T-helper 2 cell (primary cell): ENCODE measurements at regions not wholly inside any gene's neighbourhood (a gene's known extent, or its start where the extent isn't known, plus 50 kb on each side); places are given as distances from the start of the nearest gene placed in this dataset.
"Not testable (repeated sequence)": the region's sequence is repeated elsewhere in the genome, so short reads cannot be mapped to it uniquely, and the experiment has no call there.

Experiments used
- DNase-seq, 5 experiments: peaks; one replicate each; pipeline versions ENCODE4 v3.0.0 to v3.0.0-alpha.2; 2012 to 2022

GRCh38 chr12:97005174-97005573, 98.1 kb downstream of the NEDD1 start:
- no peak for DNase-seq

- DNase-seq, result no peak
Observed at GRCh38 chr12:97005646-97006045, 98.6 kb downstream of the NEDD1 start.

- no peak for DNase-seq
Observed at GRCh38 chr12:97006585-97006984, 99.5 kb downstream of the NEDD1 start.

GRCh38 chr12:97016163-97016562, 109.1 kb downstream of the NEDD1 start:
- DNase-seq, result peak in 1 of 5 experiments; percentile 28

GRCh38 chr12:97017213-97017612, 110.2 kb downstream of the NEDD1 start:
- DNase-seq, result peak in 1 of 5 experiments; percentile 1

- no peak for DNase-seq
Observed at GRCh38 chr12:97022536-97023230, 115.6 kb downstream of the NEDD1 start.

- no peak for DNase-seq
Observed at GRCh38 chr12:97024393-97024792, 117.3 kb downstream of the NEDD1 start.

GRCh38 chr12:97026901-97027300, 119.8 kb downstream of the NEDD1 start:
- no peak for DNase-seq

GRCh38 chr12:97027482-97027881, 120.4 kb downstream of the NEDD1 start:
- no peak for DNase-seq

- no peak for DNase-seq
Observed at GRCh38 chr12:97038131-97038530, 131.1 kb downstream of the NEDD1 start.

- no peak for DNase-seq
Observed at GRCh38 chr12:97038834-97039233, 131.8 kb downstream of the NEDD1 start.

- DNase-seq, result no peak
Observed at GRCh38 chr12:97046901-97047300, 139.8 kb downstream of the NEDD1 start.

GRCh38 chr12:97047361-97047760, 140.3 kb downstream of the NEDD1 start:
- no peak for DNase-seq

GRCh38 chr12:97048421-97049035, 141.5 kb downstream of the NEDD1 start:
- no peak for DNase-seq

GRCh38 chr12:97050509-97050908, 143.5 kb downstream of the NEDD1 start:
- DNase-seq, result no peak

- no peak for DNase-seq
Observed at GRCh38 chr12:97051341-97051740, 144.3 kb downstream of the NEDD1 start.

- no peak for DNase-seq
Observed at GRCh38 chr12:97061171-97061570, 154.1 kb downstream of the NEDD1 start.

- DNase-seq, result no peak
Observed at GRCh38 chr12:97063292-97063935, 156.4 kb downstream of the NEDD1 start.

- no peak for DNase-seq
Observed at GRCh38 chr12:97075161-97075933, 168.3 kb downstream of the NEDD1 start.

GRCh38 chr12:97075934-97076630, 169.0 kb downstream of the NEDD1 start:
- DNase-seq, result no peak

GRCh38 chr12:97076912-97077311, 169.9 kb downstream of the NEDD1 start:
- DNase-seq, result not testable (repeated sequence)

- no peak for DNase-seq
Observed at GRCh38 chr12:97082029-97082428, 175.0 kb downstream of the NEDD1 start.
